HS-5 (cell line): ENCODE measurements at regions not wholly inside any gene's neighbourhood (a gene's known extent, or its start where the extent isn't known, plus 50 kb on each side); places are given as distances from the start of the nearest gene placed in this dataset.

Experiments used
- DNase-seq: peaks from one replicate; pipeline ENCODE4 v3.0.0-alpha.2; 2012; ENCODE audit warnings: low read depth

- DNase-seq, result no peak
Measured at GRCh38 chr2:51484605-51485004, 452.7 kb upstream of the NRXN1 start.

GRCh38 chr2:51483720-51484119, 451.8 kb upstream of the NRXN1 start:
- DNase-seq, result no peak

- no peak for DNase-seq
Measured at GRCh38 chr2:51472783-51473182, 440.9 kb upstream of the NRXN1 start.

- no peak for DNase-seq
Measured at GRCh38 chr2:51472300-51472699, 440.4 kb upstream of the NRXN1 start.

DNA sequence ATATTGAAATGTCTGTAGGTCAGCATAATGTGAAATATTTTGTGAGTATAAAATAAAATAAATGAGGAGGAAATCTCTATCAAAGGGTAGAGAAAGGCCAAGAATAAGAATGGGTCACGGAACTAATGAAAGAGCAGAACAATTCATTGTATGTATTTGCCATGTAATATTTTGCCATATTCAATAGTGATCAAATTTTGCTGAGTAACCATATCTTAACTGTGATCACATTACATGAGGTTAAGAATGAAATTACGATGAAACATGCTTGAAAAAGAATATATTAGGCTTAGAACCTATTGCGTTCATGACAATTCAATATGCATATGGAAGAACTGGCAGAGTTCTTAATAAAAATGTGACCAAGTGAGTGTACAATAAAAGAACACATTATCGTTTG, 437.2 kb upstream of the NRXN1 start:
- no peak for DNase-seq

DNA sequence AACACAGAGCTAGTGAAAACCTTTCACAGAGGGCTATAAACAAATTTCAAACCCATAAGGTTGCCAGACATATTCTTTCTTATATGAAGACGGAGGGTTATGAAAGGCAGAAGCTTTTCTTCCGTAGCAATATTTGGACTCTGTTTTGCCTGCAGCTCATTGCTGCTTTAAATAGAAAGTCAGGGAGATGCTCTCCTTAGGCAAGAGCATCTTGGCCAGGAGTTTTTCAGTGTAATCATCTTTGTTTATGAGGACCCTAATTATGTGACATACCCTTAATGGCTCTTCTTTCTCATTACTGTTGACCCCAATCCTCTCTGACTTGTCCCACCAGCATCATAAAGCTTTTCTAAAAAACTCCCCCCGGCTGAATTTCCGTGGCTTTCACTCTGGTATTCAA, 433.4 kb upstream of the NRXN1 start:
- DNase-seq, result no peak

- no peak for DNase-seq
Measured at GRCh38 chr2:51454177-51454576, 422.2 kb upstream of the NRXN1 start.

DNA sequence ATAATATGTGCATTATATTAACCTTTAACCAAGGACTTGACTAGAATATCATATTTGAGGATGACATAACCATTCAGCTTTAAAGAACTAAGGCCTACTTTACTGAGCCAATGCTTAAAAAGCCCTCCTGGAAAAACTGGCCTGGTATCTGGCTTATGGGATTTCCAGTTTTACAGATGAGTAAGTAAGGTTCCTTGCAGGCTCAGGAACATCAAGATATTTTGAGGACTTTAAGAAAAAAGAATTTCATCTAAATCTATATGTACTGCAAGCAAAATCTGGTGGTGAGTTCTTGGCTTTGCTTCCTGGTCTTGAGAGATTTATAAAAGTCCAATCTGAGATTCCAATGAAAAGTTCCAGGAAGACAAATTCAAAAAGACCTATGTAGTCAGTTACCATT, 417.0 kb upstream of the NRXN1 start:
- DNase-seq, result no peak

DNA sequence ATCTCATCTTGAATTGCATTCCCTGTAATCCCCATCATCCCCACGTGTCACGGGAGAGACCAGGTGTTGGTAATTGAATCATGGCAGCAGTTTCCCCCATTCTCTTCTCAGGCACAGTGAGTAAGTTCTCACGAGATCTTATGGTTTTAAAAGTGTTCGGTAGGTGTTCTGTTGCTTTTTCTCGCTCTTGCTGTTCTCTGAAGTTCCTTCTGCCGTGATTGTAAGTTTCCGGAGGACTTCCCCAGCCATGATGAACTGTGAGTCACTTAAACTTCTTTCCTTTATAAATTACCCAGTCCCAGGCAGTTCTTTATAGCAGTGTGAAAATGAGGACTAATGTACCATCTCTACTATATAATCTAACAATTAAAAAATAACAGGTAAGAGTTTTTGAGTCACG, 409.9 kb upstream of the NRXN1 start:
- DNase-seq, result no peak

- no peak for DNase-seq
Measured at GRCh38 chr2:51424418-51424817, 392.5 kb upstream of the NRXN1 start.

DNA sequence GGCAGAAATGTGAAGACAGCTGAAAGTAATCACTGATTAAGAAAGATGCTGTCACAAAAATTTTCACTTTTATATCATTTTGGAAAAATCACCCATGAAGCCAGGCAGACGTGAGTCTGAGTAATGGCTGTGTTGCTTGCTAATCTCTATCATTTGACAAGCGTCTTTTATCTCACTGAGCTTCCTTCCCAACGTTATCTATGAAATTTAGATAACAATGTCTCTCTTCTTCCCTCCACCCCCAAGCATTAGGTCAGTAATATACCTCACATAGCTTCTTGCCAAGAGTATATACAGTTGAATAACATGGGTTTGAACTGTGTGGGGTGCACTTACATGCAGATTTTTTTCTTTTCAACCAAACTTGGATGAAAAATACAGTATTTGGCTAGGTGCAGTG, 388.6 kb upstream of the NRXN1 start:
- DNase-seq, result no peak

GRCh38 chr2:51413726-51414125, 381.8 kb upstream of the NRXN1 start:
- DNase-seq, result peak; percentile 3

GRCh38 chr2:51410331-51410730, 378.4 kb upstream of the NRXN1 start:
- no peak for DNase-seq

- no peak for DNase-seq
Measured at GRCh38 chr2:51409920-51410319, 378.0 kb upstream of the NRXN1 start.

- DNase-seq, result no peak
Measured at GRCh38 chr2:51404226-51404625, 372.3 kb upstream of the NRXN1 start.

- DNase-seq, result no peak
Measured at GRCh38 chr2:51401546-51401945, 369.6 kb upstream of the NRXN1 start.

DNA sequence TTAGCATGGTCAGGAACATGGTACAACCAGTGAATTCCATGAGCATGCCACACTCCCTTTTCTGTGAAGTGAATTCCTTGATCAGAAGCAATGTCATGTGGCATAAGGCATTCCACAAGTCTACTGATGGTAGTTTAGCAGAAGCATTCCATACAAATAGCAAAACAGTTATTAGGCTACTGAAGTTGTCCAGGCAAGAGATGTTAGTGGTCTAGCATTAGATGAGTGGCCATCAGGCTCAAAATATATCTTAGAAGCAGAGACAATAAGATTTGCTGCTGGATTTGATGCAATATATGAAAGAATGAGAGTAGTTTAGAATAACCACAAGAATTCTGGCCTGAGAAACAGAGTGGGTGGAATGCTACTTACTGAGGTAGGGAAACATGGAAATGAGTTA, 355.3 kb upstream of the NRXN1 start:
- DNase-seq, result peak; percentile 2

GRCh38 chr2:51379997-51380396, 348.1 kb upstream of the NRXN1 start:
- DNase-seq, result no peak

DNA sequence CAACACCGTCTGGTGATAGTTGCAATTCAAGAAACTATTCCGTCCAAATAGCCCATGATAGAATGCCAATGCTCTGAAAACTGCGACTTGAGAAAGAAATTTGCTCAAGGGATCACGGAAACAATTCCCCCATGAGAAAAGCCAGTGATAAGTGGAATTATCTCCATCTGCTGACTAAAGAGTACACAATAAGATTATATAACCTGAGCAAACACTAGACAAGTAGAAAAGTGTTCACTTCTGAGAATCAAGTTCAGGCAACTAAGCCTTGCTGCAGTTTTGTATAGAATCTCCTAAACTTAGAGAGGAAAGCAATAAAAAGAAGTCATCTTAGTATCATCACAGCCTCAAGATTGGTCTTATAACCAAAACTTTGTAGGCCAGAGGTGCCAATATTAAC, 336.3 kb upstream of the NRXN1 start:
- DNase-seq, result no peak

GRCh38 chr2:51350100-51350499, 318.2 kb upstream of the NRXN1 start:
- DNase-seq, result peak; percentile 56

GRCh38 chr2:51344886-51345285, 313.0 kb upstream of the NRXN1 start:
- no peak for DNase-seq

- DNase-seq, result no peak
Measured at GRCh38 chr2:51335087-51336058, 303.4 kb upstream of the NRXN1 start.

- no peak for DNase-seq
Measured at GRCh38 chr2:51329512-51329911, 297.6 kb upstream of the NRXN1 start.

DNA sequence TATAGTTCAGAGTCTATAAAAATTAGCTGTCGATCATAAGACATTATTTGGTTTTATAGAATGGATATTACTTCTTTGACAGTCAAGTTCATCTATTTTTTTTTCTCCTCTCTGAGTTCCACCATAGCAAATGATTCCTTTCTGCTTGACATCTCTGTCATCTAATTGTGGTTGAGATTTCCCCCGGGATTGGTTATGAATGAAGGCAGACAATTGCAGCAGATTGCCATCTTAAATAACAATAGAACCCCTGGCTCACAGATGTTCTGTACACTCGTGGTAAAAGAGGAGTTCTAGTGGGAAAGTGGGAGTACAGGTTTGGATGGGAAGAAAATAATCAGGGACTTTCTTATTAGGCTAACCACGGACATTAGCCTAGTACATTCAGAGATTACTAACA, 292.1 kb upstream of the NRXN1 start:
- no peak for DNase-seq
